ENCODE measurements at regions not wholly inside any gene's neighbourhood (a gene's known extent, or its start where the extent isn't known, plus 50 kb on each side); places are given as distances from the start of the nearest gene placed in this dataset.
"Not testable (repeated sequence)": the region's sequence is repeated elsewhere in the genome, so short reads cannot be mapped to it uniquely, and the experiment has no call there.

DNA sequence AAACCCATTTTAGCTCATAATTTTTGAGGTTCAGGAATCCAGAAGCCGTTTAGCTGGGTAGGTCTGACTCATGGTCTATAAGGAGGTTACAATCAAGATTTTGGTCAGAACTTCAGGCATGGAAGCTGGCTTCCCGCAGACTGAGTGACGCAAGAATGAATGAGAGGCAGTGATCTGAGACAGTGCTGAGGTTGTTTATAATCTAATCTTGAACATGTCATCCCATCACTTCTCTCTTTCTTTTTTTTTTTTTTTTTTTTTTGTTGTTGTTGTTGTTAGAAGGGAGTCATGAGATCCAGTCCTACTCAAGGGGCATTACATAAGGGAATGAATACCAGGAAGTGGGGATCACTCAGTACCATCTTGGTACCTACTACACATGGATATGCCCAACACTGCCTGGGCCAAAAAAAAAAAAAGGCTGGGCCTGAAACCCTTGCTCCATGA is 217.4 kb downstream of the DLEU7 start:
- POLR2A ChIA-PET, result no interaction called here
- Mint-ChIP-seq H3K36me3 (no peaks in the 10 kb centered on the region), H3K4me1 (no peaks in the 10 kb centered on the region), H3K4me3 (no peak overlapping the region), H3K9me3 (no peaks in the 10 kb centered on the region), H3K27me3 (peaks cover 11% of the 10 kb centered on the region), H3K27ac (no peak overlapping the region)
- DNase-seq (no peak), ATAC-seq (ENCODE audit: low read depth) (no peak)

DNA sequence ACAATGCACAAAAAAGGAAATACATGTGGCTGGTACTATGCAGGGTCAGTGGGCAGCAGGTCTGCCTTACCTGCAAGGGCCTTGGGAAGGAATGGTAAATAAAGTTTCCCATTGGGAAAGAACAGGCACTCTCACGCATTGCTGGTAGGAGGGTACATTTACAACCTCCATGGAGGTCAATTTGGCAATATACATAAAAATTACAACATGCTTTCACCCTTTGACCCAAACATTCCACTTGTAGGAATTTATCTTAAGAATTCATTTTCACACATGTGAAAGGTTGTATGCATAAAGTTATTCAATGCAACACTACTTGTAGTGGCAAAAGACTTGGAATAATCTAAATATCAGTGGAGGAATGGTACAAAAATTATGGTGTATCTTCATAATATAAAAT is 216.4 kb downstream of the DLEU7 start:
- H3K36me3 Mint-ChIP-seq, result no peaks in the 10 kb centered on the region
- ATAC-seq (ENCODE audit: low read depth) (no peak), DNase-seq (no peak)
- H3K4me3 Mint-ChIP-seq, result no peak overlapping the region
- H3K4me1 Mint-ChIP-seq, result no peaks in the 10 kb centered on the region
- H3K27me3 Mint-ChIP-seq, result peaks cover 8% of the 10 kb centered on the region
- no peak overlapping the region for H3K27ac Mint-ChIP-seq
- no peaks in the 10 kb centered on the region for H3K9me3 Mint-ChIP-seq
- POLR2A ChIA-PET, result no interaction called here

DNA sequence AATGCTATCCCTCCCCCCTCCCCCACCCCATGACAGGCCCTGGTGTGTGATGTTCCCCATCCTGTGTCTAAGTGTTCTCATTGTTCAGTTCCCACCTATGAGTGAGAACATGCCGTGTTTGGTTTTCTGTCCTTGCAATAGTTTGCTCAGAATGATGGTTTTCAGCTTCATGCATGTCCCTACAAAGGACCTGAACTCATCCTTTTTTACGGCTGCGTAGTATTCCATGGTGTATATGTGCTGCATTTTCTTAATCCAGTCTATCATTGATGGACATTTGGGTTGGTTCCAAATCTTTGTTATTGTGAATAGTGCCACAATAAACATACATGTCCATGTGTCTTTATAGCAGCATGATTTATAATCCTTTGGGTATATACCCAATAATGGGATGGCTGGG is 215.0 kb downstream of the DLEU7 start:
- ATAC-seq (ENCODE audit: low read depth); H3K4me1 Mint-ChIP-seq; H3K36me3 Mint-ChIP-seq; POLR2A ChIA-PET; H3K9me3 Mint-ChIP-seq; H3K4me3 Mint-ChIP-seq; DNase-seq; H3K27ac Mint-ChIP-seq; H3K27me3 Mint-ChIP-seq: not testable (repeated sequence)

DNA sequence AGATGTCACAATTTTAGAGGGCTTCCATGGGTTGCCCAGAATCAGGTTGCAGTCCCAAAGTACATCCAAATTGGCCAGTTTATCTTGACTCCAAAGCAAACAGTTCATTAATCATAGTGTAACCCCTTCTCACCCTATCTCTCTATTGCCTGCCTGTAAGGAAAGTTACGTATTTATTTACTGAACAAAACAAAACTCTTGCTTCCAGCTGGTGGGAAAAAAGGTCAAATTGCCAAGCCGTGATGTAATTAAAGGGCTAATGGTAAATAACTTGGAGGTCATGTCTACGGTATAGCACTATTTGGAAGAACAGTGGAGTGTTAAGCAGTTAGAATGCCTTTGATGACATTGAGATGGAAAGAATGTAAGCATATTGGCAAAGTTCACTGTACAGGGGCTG is 214.0 kb downstream of the DLEU7 start:
- Mint-ChIP-seq H3K27me3 (no peaks in the 10 kb centered on the region), H3K9me3 (peaks cover 1% of the 10 kb centered on the region), H3K27ac (no peak overlapping the region), H3K4me1 (peaks cover 2% of the 10 kb centered on the region), H3K36me3 (no peaks in the 10 kb centered on the region), H3K4me3 (no peak overlapping the region)
- DNase-seq (no peak), ATAC-seq (ENCODE audit: low read depth) (no peak)
- POLR2A ChIA-PET, result no interaction called here

DNA sequence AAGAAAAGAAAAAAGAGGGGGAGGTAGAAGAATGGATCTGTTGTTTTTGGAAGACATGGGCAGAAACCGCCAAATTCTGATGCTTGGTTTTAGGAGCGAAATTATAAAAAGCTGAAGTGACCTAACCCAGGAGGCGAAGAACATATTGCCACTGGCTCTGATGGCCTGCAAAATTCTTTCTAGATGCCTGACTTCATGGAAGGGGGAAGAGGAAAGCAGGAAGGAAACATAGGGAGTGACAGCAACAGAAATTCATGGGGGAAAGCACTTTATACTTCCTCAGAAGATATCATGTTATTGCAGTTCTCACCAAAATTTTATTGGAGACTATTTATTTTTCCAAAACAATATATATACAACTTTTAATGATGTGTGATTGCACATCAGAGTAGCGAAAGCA is 213.5 kb downstream of the DLEU7 start:
- H3K4me1 Mint-ChIP-seq, result peaks cover 2% of the 10 kb centered on the region
- H3K4me3 Mint-ChIP-seq, result no peak overlapping the region
- H3K36me3 Mint-ChIP-seq, result no peaks in the 10 kb centered on the region
- POLR2A ChIA-PET, result no interaction called here
- H3K9me3 Mint-ChIP-seq, result peaks cover 1% of the 10 kb centered on the region
- H3K27me3 Mint-ChIP-seq, result no peaks in the 10 kb centered on the region
- DNase-seq (no peak), ATAC-seq (ENCODE audit: low read depth) (no peak)
- no peak overlapping the region for H3K27ac Mint-ChIP-seq

DNA sequence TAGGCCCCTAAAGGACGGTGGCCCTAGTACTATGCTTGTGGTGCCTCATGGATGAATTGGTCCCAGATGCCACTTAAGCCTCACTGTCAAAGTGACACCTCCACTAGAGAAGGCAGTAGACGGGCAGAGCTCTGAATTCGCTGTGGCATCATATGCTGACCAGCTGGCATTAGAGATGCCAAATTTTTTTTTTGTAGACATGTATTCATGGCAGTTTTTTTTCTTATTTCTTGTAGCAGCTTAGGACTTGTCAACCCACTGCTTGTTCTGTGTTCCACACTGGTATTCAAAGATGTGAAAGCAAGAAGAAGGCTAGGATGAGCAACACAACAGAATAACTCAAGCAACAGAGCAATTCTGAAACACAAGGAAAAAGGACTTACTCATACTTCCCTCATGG is 212.5 kb downstream of the DLEU7 start:
- Mint-ChIP-seq H3K4me1 (peaks cover 2% of the 10 kb centered on the region), H3K4me3 (no peak overlapping the region), H3K36me3 (no peaks in the 10 kb centered on the region), H3K27me3 (no peaks in the 10 kb centered on the region), H3K9me3 (peaks cover 1% of the 10 kb centered on the region), H3K27ac (no peak overlapping the region)
- POLR2A ChIA-PET, result no interaction called here
- ATAC-seq (ENCODE audit: low read depth) (no peak), DNase-seq (no peak)

DNA sequence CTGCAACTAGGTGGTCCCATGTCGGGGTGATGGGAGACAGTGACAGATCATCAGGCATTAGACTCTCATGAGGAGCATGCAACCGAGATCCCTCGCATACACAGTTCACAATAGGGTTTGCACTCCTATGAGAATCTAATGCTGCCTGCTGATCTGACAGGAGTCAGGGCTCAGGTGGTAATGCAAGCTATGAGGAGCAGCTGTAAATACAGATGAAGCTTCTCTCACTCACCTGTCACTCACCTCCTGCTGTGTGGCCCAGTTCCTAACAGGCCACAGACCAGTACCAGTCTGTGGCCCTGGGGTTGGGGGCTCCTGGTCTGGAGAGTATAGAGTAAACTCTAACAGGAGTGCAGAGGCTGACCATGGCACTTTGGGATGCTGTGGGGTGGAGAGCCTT is 209.2 kb downstream of the DLEU7 start:
- H3K27ac Mint-ChIP-seq, result no peak overlapping the region
- H3K27me3 Mint-ChIP-seq, result no peaks in the 10 kb centered on the region
- ATAC-seq (ENCODE audit: low read depth) (no peak), DNase-seq (no peak)
- H3K4me3 Mint-ChIP-seq, result no peak overlapping the region
- peaks cover 2% of the 10 kb centered on the region for H3K4me1 Mint-ChIP-seq
- POLR2A ChIA-PET, result no interaction called here
- no peaks in the 10 kb centered on the region for H3K36me3 Mint-ChIP-seq
- H3K9me3 Mint-ChIP-seq, result peaks cover 1% of the 10 kb centered on the region

DNA sequence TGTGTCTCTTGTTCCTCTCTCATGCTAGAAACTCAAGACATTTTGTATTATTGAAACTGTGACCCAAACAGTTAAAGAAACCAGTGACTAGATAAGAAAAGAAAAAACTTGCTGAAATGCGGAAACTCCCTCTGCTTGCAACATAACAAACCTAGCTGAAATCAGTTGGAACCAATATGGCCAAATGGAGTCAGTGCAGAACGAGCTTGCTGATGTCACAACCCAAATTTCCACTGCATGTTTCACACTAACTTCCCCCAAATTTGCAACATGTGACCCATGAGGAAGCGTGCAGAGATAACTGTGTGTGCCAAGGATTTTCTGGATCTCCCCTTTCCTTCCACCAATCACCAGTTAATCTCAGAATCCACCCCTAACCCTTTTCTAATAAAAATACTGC is 208.0 kb downstream of the DLEU7 start:
- no peak overlapping the region for H3K27ac Mint-ChIP-seq

DNA sequence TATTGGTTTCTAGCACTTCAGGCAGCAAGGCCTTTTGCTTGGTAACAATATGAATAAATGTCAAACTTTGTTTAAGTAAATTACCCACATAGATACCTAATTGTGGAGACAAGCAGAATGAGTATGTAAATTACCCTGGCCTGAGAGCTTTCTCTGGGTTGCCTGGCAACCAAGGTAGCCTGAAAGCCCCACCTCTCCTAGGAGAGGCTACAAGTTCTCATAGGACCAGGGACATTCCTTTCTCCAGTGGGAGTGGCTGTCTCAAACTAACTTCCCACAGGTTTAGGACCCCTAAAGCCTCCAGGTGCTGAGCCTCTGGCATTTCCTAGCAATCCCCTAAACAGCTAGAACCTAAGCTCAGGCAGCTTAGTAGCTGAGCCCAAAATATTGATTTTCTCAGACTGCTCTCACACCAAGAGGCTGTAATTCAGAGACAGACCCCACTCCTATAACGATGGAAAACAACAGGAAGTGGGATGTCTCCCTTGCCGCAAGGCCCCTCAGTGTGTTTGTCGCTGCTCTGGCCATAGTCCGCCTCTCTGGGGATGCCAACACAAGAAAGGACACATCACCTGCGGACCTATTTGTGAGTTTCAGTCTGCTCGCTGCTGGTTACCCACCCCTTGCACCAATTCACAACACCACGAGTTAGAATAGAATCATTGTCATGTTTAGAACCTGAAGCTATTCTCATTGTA is 207.3 kb downstream of the DLEU7 start:
- no peak for ATAC-seq (ENCODE audit: low read depth)
- Mint-ChIP-seq H3K27ac (no peak overlapping the region), H3K4me3 (no peak overlapping the region), H3K4me1 (peaks cover 2% of the 10 kb centered on the region), H3K36me3 (no peaks in the 10 kb centered on the region), H3K9me3 (peaks cover 3% of the 10 kb centered on the region), H3K27me3 (peaks cover 5% of the 10 kb centered on the region)
- DNase-seq, result no peak
- POLR2A ChIA-PET, result no interaction called here

More for the DNA sequence above, 208.0 kb downstream of the DLEU7 start:
- Mint-ChIP-seq H3K4me3 (no peak overlapping the region), H3K4me1 (peaks cover 2% of the 10 kb centered on the region), H3K27me3 (peaks cover 5% of the 10 kb centered on the region), H3K9me3 (peaks cover 1% of the 10 kb centered on the region), H3K36me3 (no peaks in the 10 kb centered on the region)
- ATAC-seq (ENCODE audit: low read depth) (no peak), DNase-seq (no peak)
- POLR2A ChIA-PET, result no interaction called here

DNA sequence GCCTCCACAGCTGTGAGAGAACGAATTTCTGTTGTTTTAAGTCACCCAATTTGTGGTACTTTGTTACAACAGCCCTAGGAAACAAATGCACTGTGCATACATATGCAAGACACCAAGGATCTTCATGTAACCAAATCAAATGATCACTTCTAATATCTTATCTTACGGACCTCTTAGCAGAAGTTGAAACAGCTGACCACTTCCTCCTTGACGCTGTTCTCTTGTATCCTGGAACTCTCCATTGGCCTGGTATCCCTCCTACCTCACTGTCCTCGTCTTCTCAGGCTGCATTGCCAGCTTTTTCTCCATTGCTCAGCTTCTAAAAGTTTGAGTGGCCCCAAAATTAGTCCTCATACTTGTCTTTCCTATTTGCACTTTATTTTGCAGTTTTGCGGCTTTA is 200.4 kb downstream of the DLEU7 start:
- DNase-seq, result no peak
- ATAC-seq (ENCODE audit: low read depth), result no peak
- peaks cover 1% of the 10 kb centered on the region for H3K9me3 Mint-ChIP-seq
- H3K36me3 Mint-ChIP-seq, result no peaks in the 10 kb centered on the region
- no peak overlapping the region for H3K4me3 Mint-ChIP-seq
- no peaks in the 10 kb centered on the region for H3K4me1 Mint-ChIP-seq
- H3K27me3 Mint-ChIP-seq, result peaks cover 8% of the 10 kb centered on the region
- H3K27ac Mint-ChIP-seq, result no peak overlapping the region
- POLR2A ChIA-PET, result no interaction called here

DNA sequence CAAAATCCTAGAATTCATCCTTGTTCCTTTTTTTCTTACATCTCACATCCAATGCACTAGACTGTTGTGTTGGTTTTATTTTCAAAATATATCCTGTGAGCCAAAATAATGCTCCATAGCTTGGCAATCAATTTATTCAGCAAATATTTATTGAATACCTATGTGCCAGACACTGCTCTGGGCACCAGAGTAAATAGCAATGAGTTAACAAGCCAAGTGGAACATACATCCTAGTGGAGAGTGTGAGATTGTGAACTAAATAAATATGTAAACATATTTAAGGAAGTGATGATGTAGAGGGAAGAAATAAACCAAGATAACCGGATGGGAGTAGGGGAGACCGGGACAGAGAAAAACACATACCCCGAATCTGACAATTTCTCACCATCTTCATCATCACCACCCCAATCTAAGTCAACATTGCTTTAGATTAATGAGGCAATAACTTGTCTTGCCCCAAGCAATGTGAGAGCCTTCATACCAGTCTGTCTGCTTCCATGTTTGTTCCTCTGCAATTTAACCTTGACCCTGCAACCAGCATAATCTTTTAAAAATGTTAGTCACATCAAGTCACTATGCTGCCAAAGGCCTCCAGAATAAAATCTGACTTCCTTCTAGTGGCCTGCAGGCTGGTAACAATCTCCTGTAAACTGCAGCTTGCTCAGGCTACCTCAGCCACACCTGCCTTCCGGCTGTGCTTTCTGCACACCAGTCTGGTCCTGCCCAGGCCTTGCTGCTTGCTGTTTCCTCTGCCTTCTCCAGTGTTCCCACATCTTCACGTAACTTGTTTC is 199.2 kb downstream of the DLEU7 start:
- H3K27ac Mint-ChIP-seq, result no peak overlapping the region
- DNase-seq (no peak), ATAC-seq (ENCODE audit: low read depth) (no peak)
- H3K9me3 Mint-ChIP-seq, result peaks cover 3% of the 10 kb centered on the region
- H3K27me3 Mint-ChIP-seq, result peaks cover 8% of the 10 kb centered on the region
- H3K36me3 Mint-ChIP-seq, result no peaks in the 10 kb centered on the region
- no peak overlapping the region for H3K4me3 Mint-ChIP-seq
- H3K4me1 Mint-ChIP-seq, result no peaks in the 10 kb centered on the region
- POLR2A ChIA-PET, result no interaction called here

DNA sequence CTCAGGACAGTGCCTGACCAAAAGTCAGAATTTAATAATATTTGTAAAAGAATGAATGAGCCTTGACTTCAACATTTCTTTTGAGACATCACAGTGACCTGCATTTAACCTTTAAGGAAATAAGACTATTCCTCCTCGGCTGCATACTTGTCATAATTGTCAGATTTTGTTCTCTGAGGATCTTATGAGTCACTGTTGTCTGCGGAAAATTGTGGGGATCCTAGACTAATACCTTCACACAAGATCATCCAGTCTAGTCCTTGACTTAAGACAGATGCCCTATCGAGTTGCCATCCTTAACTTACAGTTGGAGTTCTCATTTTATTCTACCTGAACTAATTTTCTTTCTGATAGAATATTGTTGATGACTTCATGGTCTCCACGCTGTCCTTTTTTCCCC is 198.4 kb downstream of the DLEU7 start:
- H3K9me3 Mint-ChIP-seq, result peaks cover 3% of the 10 kb centered on the region
- no peaks in the 10 kb centered on the region for H3K4me1 Mint-ChIP-seq
- H3K4me3 Mint-ChIP-seq, result no peak overlapping the region
- no peak overlapping the region for H3K27ac Mint-ChIP-seq
- ATAC-seq (ENCODE audit: low read depth) (no peak), DNase-seq (no peak)
- POLR2A ChIA-PET, result no interaction called here
- H3K36me3 Mint-ChIP-seq, result no peaks in the 10 kb centered on the region
- peaks cover 6% of the 10 kb centered on the region for H3K27me3 Mint-ChIP-seq

DNA sequence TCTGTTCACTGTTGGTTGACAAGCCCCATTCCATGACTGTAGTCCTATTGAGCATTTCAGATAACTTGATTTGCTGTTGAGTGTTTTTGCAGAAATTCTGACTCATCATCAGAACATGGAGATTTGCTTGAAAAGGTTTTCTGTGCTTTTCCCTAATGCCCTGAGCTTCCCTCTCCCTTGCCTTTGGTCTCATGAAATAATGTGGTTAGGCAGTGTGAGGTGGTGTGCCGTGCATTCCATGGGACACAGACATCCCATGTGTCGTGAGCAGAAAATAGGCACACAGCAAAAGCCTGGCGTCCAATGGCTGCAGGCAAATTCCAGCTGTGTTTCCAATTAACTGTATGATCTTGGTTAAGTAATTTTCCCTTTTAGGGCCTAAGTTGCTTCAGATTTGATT is 197.4 kb downstream of the DLEU7 start:
- H3K27ac Mint-ChIP-seq, result no peak overlapping the region
- peaks cover 4% of the 10 kb centered on the region for H3K27me3 Mint-ChIP-seq

DNA sequence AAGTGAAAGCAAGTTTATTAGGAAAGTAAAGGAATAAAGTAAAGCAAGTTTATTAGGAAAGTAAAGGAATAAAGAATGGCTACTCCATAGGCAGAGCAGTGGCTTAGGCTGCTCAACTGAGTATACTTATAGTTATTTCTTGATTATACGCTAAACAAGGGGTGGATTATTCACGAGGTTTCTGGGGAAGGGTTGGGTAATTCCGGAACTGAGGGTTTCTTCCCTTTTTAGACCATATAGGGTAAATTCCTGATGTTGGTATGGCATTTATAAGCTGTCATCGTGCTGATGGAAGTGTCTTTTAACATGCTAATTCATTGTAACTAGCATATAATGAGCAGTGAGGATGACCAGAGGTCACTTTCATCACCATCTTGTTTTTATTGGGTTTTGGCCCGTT is 194.3 kb downstream of the DLEU7 start:
- Mint-ChIP-seq H3K27me3 (peaks cover 19% of the 10 kb centered on the region), H3K9me3 (peaks cover 1% of the 10 kb centered on the region), H3K27ac (no peak overlapping the region), H3K4me3 (no peak overlapping the region), H3K36me3 (no peaks in the 10 kb centered on the region), H3K4me1 (peaks cover 2% of the 10 kb centered on the region)
- DNase-seq, result no peak
- ATAC-seq (ENCODE audit: low read depth), result no peak
- POLR2A ChIA-PET, result no interaction called here

More for the DNA sequence above, 197.4 kb downstream of the DLEU7 start:
- peaks cover 1% of the 10 kb centered on the region for H3K9me3 Mint-ChIP-seq
- DNase-seq, result no peak
- no peaks in the 10 kb centered on the region for H3K36me3 Mint-ChIP-seq
- ATAC-seq (ENCODE audit: low read depth), result no peak
- peaks cover 2% of the 10 kb centered on the region for H3K4me1 Mint-ChIP-seq
- POLR2A ChIA-PET, result no interaction called here
- no peak overlapping the region for H3K4me3 Mint-ChIP-seq
